ENCODE measurements at regions not wholly inside any gene's neighbourhood (a gene's known extent, or its start where the extent isn't known, plus 50 kb on each side); places are given as distances from the start of the nearest gene placed in this dataset.

GRCh38 chr10:8602821-8603220 is 548.3 kb downstream of the GATA3 start:
- Histone ChIP-seq H3K9me2 (ENCODE audit: insufficient read depth) (no peaks in the 10 kb centered on the region), H3K36me3 (ENCODE audit: control insufficient read depth in 1 of 2, insufficient read depth in 2 of 2, low read length in 2 of 2) (no peaks in the 10 kb centered on the region), H3K9ac (ENCODE audit: low read length) (no peak overlapping the region), H3K4me1 (ENCODE audit: control insufficient read depth in 1 of 2, insufficient read depth in 2 of 2, low read length in 2 of 2) (no peaks in the 10 kb centered on the region), H3K27ac (ENCODE audit: low read depth, low read length) (no peak overlapping the region), H3K9me3 (ENCODE audit: control insufficient read depth in 1 of 2, insufficient read depth in 1 of 2, low read depth in 1 of 2, low read length in 2 of 2) (peaks cover 8 to 10% of the 10 kb centered on the region in 2 experiments; a peak in 2 of 4 replicates), H2AFZ (ENCODE audit: low read depth, low read length, poor library complexity, severe bottlenecking) (no peak overlapping the region), H3K4me3 (replicated peaks in 1 of 2; ENCODE audit: low read depth in 1 of 2, low read length in 2 of 2) (no peak overlapping the region), H3K27me3 (ENCODE audit: insufficient read depth, low read length) (no peaks in the 10 kb centered on the region), H3K79me2 (ENCODE audit: insufficient read depth, low read length) (no peaks in the 10 kb centered on the region), H4K20me1 (ENCODE audit: insufficient read depth) (no peaks in the 10 kb centered on the region), H3K4me2 (ENCODE audit: low read length) (no peak overlapping the region)
- BruUV-seq (replicated peaks) = no TSS peak
- RAD21 ChIA-PET (ENCODE audit: low non-redundant PET in 1 of 2, low total read pairs in 2 of 2, uncharacterized antibody in 2 of 2, unreplicated experiment in 2 of 2) = no interaction called here
- no peak for DNase-seq (ENCODE audit: low read depth, low spot score)
- ATAC-seq = no peak
- intact Hi-C loops (cut with micrococcal nuclease) = no loop called here
- TF ChIP-seq RAD21 (IDR thresholded peaks at IDR 0.05; ENCODE audit: low read depth) (no peak), EZH2 (IDR thresholded peaks at IDR 0.05) (no peak), FOSL1 (IDR thresholded peaks at IDR 0.05; ENCODE audit: low read depth) (no peak), ELF1 (IDR thresholded peaks at IDR 0.05; ENCODE audit: borderline replicate concordance, low read depth) (no peak), SIN3A (IDR thresholded peaks at IDR 0.05; ENCODE audit: low read depth) (no peak), ATF3 (IDR thresholded peaks at IDR 0.05) (no peak), CTCF (IDR thresholded peaks at IDR 0.05 in 2 of 3, conservative IDR thresholded peaks at IDR 0.05 in 1 of 3; ENCODE audit: borderline replicate concordance in 1 of 3, insufficient read depth in 1 of 3, low read depth in 2 of 3, low read length in 2 of 3) (no peak), CEBPB (IDR thresholded peaks at IDR 0.05; ENCODE audit: low read depth) (no peak)
- CTCF ChIA-PET = no interaction called here
- POLR2A ChIA-PET = no interaction called here

- H2AFZ ChIP-seq (ENCODE audit: low read depth, low read length, poor library complexity, severe bottlenecking) = no peak overlapping the region
- ATAC-seq = no peak
Measured at GRCh38 chr10:8614054-8614565, 559.6 kb downstream of the GATA3 start.

More at GRCh38 chr10:8614054-8614565, 559.6 kb downstream of the GATA3 start:
- intact Hi-C loops (cut with micrococcal nuclease) = no loop called here
- BruUV-seq (replicated peaks) = no TSS peak
- ChIA-PET RAD21 (ENCODE audit: low non-redundant PET in 1 of 2, low total read pairs in 2 of 2, uncharacterized antibody in 2 of 2, unreplicated experiment in 2 of 2) (no interaction called here), CTCF (no interaction called here), POLR2A (no interaction called here)
- Histone ChIP-seq H3K9me2 (ENCODE audit: insufficient read depth) (no peaks in the 10 kb centered on the region), H3K9me3 (ENCODE audit: control insufficient read depth in 1 of 2, insufficient read depth in 1 of 2, low read depth in 1 of 2, low read length in 2 of 2) (peaks cover 0 to 10% of the 10 kb centered on the region in 2 experiments; a peak in 2 of 4 replicates), H3K27ac (ENCODE audit: low read depth, low read length) (no peak overlapping the region), H3K9ac (ENCODE audit: low read length) (no peak overlapping the region), H3K36me3 (ENCODE audit: control insufficient read depth in 1 of 2, insufficient read depth in 2 of 2, low read length in 2 of 2) (no peaks in the 10 kb centered on the region), H3K4me1 (ENCODE audit: control insufficient read depth in 1 of 2, insufficient read depth in 2 of 2, low read length in 2 of 2) (no peaks in the 10 kb centered on the region), H3K79me2 (ENCODE audit: insufficient read depth, low read length) (no peaks in the 10 kb centered on the region), H3K4me2 (ENCODE audit: low read length) (no peak overlapping the region), H3K4me3 (replicated peaks in 1 of 2; ENCODE audit: low read depth in 1 of 2, low read length in 2 of 2) (no peak overlapping the region), H4K20me1 (ENCODE audit: insufficient read depth) (no peaks in the 10 kb centered on the region), H3K27me3 (ENCODE audit: insufficient read depth, low read length) (no peaks in the 10 kb centered on the region)
- DNase-seq (ENCODE audit: low read depth, low spot score) = no peak
- TF ChIP-seq CBX3 (IDR thresholded peaks at IDR 0.05; ENCODE audit: low read depth) (no peak), ATF3 (IDR thresholded peaks at IDR 0.05) (no peak), FOSL1 (IDR thresholded peaks at IDR 0.05; ENCODE audit: low read depth) (no peak), SIN3A (IDR thresholded peaks at IDR 0.05; ENCODE audit: low read depth) (no peak), RAD21 (IDR thresholded peaks at IDR 0.05; ENCODE audit: low read depth) (no peak), CTCF (IDR thresholded peaks at IDR 0.05 in 2 of 3, conservative IDR thresholded peaks at IDR 0.05 in 1 of 3; ENCODE audit: borderline replicate concordance in 1 of 3, insufficient read depth in 1 of 3, low read depth in 2 of 3, low read length in 2 of 3) (no peak)

Data from HCT116 (cell line).